IMR-90 (cell line): ENCODE measurements at regions not wholly inside any gene's neighbourhood (a gene's known extent, or its start where the extent isn't known, plus 50 kb on each side); places are given as distances from the start of the nearest gene placed in this dataset.

ENCODE experiments used
- ATAC-seq: fragments of 200-7000 bp; cut with Tn5 transposase; 2 replicates; pipeline ENCODE4 v1.9.1; 2020; ENCODE audit warnings: low read depth, mild to moderate bottlenecking, moderate library complexity
- BruUV-seq: library from RNA; stranded (reverse); fragments of 400-500 nt; replicated peaks from 2 replicates; lab custom pipeline; 2021; lab: Mats Ljungman, UMichigan
- CTCF ChIA-PET: fragments of 300-600 bp; formaldehyde crosslinking; extraction: SDS; loops from one replicate; lab custom pipeline; 2021; ENCODE audit warnings: antibody characterized with exemption; lab: Yijun Ruan, JAX
- POLR2A ChIA-PET: fragments of 300-600 bp; sonication (Branson Sonifier 250); formaldehyde crosslinking; loops from one replicate; lab custom pipeline; 2022; ENCODE audit warnings: antibody characterized with exemption; ENCODE audit not compliant: unreplicated experiment; lab: Charles Lee
- DNase-seq: peaks from one replicate; pipeline ENCODE4 v3.0.0; 2013
- H2AFZ ChIP-seq: replicated peaks from 2 replicates; pipeline ENCODE3; 2013; ENCODE audit warnings: low read length, mild to moderate bottlenecking; ENCODE audit not compliant: poor library complexity
- H2AK5ac ChIP-seq: 2 replicates; pipeline ENCODE4 v1.6.1; 2013; ENCODE audit warnings: low read depth, low read length, inconsistent platforms
- H2AK9ac ChIP-seq: replicated peaks from 2 replicates; pipeline ENCODE3; 2013; ENCODE audit warnings: mild to moderate bottlenecking, low read depth, low read length, moderate library complexity; ENCODE audit not compliant: poor library complexity
- H2BK120ac ChIP-seq: 2 replicates; pipeline ENCODE4 v1.6.1; 2013; ENCODE audit warnings: low read depth, low read length, inconsistent platforms
- H2BK15ac ChIP-seq: 3 replicates; pipeline ENCODE4 v1.6.1; 2013; ENCODE audit warnings: low read depth, low read length, inconsistent platforms
- H2BK20ac ChIP-seq: 2 replicates; pipeline ENCODE4 v1.6.1; 2013; ENCODE audit warnings: low read depth, mild to moderate bottlenecking, inconsistent platforms, low read length, moderate library complexity
- H2BK5ac ChIP-seq: 2 replicates; pipeline ENCODE4 v1.6.1; 2013; ENCODE audit warnings: mild to moderate bottlenecking, low read depth, low read length, inconsistent platforms; ENCODE audit not compliant: poor library complexity, severe bottlenecking
- H3K14ac ChIP-seq: replicated peaks from 2 replicates; pipeline ENCODE4 v1.6.1; 2013; ENCODE audit warnings: low read depth, low read length, inconsistent platforms
- H3K18ac ChIP-seq: 2 replicates; pipeline ENCODE4 v1.6.1; 2013; ENCODE audit warnings: low read depth, low read length, control low read depth
- H3K23ac ChIP-seq: 2 replicates; pipeline ENCODE4 v1.6.1; 2013; ENCODE audit warnings: low read depth, low read length, inconsistent platforms
- H3K27ac ChIP-seq: 2 replicates; pipeline ENCODE4 v1.5.1; 2013; ENCODE audit warnings: mild to moderate bottlenecking, control low read depth, low read length; ENCODE audit not compliant: insufficient read depth
- H3K27me3 ChIP-seq: 2 replicates; pipeline ENCODE4 v1.6.1; 2013; ENCODE audit warnings: low read length; ENCODE audit not compliant: control insufficient read depth, insufficient read depth
- H3K36me3 ChIP-seq: 2 replicates; pipeline ENCODE4 v1.6.1; 2013; ENCODE audit warnings: low read length, mixed read lengths; ENCODE audit not compliant: control insufficient read depth, insufficient read depth
- H3K4ac ChIP-seq: 2 replicates; pipeline ENCODE4 v1.6.1; 2013; ENCODE audit warnings: low read depth, low read length, inconsistent platforms
- H3K4me1 ChIP-seq: 2 replicates; pipeline ENCODE4 v1.6.1; 2013; ENCODE audit warnings: low read length, mixed read lengths; ENCODE audit not compliant: control insufficient read depth, insufficient read depth
- H3K4me2 ChIP-seq: 2 replicates; pipeline ENCODE4 v1.6.1; 2013; ENCODE audit warnings: low read depth, mild to moderate bottlenecking, control low read depth, low read length, moderate library complexity
- H3K4me3 ChIP-seq: 2 replicates; pipeline ENCODE4 v1.5.1; 2013; ENCODE audit warnings: low read depth, mild to moderate bottlenecking, control low read depth, low read length, moderate library complexity; ENCODE audit not compliant: insufficient read depth
- H3K56ac ChIP-seq: 2 replicates; pipeline ENCODE4 v1.6.1; 2013; ENCODE audit warnings: low read length, inconsistent platforms; ENCODE audit not compliant: insufficient read depth; ENCODE audit errors: extremely low read depth
- H3K79me1 ChIP-seq, 2 experiments: 2 replicates each; pipeline ENCODE4 v1.6.1; 2013; ENCODE audit warnings: low read length in 2 of 2, inconsistent platforms in 1 of 2, low read depth in 1 of 2
- H3K9ac ChIP-seq: 2 replicates; pipeline ENCODE4 v1.6.1; 2013; ENCODE audit warnings: low read depth, low read length, control low read depth
- H3K9me1 ChIP-seq: 2 replicates; pipeline ENCODE4 v1.6.1; 2013; ENCODE audit warnings: low read length, inconsistent platforms; ENCODE audit not compliant: insufficient read depth
- H3K9me3 ChIP-seq: 2 replicates; pipeline ENCODE4 v1.6.1; 2013; ENCODE audit warnings: low read length; ENCODE audit not compliant: control insufficient read depth, insufficient read depth
- H4K20me1 ChIP-seq: 2 replicates; pipeline ENCODE4 v1.6.1; 2013; ENCODE audit warnings: low read length, inconsistent platforms; ENCODE audit not compliant: insufficient read depth
- H4K5ac ChIP-seq: 2 replicates; pipeline ENCODE4 v1.6.1; 2013; ENCODE audit warnings: mild to moderate bottlenecking, low read depth, low read length, control low read depth
- H4K8ac ChIP-seq, 2 experiments: 2 replicates each; pipeline ENCODE4 v1.6.1; 2013; ENCODE audit warnings: low read depth in 2 of 2, low read length in 2 of 2, control low read depth in 1 of 2, inconsistent platforms in 1 of 2
- H4K91ac ChIP-seq: 2 replicates; pipeline ENCODE4 v1.6.1; 2013; ENCODE audit warnings: low read depth, low read length, inconsistent platforms; ENCODE audit not compliant: insufficient read depth
- CHD1 ChIP-seq: IDR thresholded peaks from 2 replicates; pipeline ENCODE4 v1.6.1; 2012; ENCODE audit warnings: low read depth, low read length, improper control_type of control experiment
- CTCF ChIP-seq: conservative IDR thresholded peaks from 2 replicates; pipeline ENCODE4 v1.5.1; 2012; ENCODE audit warnings: mild to moderate bottlenecking, low read depth, low read length, improper control_type of control experiment
- FOS ChIP-seq: fragments of 150-350 bp; IDR thresholded peaks from 2 replicates; pipeline ENCODE4 v1.6.1; 2016; ENCODE audit warnings: low read depth, low read length
- MAFK ChIP-seq: IDR thresholded peaks from 2 replicates; pipeline ENCODE4 v1.6.1; 2012; ENCODE audit warnings: low read depth, low read length, improper control_type of control experiment
- MAZ ChIP-seq: IDR thresholded peaks from 2 replicates; pipeline ENCODE4 v1.6.1; 2012; ENCODE audit warnings: low read depth, mild to moderate bottlenecking, low read length, improper control_type of control experiment, moderate library complexity, borderline replicate concordance
- MXI1 ChIP-seq: IDR thresholded peaks from 2 replicates; pipeline ENCODE4 v1.6.1; 2012; ENCODE audit warnings: low read depth, mild to moderate bottlenecking, low read length, moderate library complexity, borderline replicate concordance
- NFE2L2 ChIP-seq: fragments of 150-350 bp; IDR thresholded peaks from 2 replicates; pipeline ENCODE4 v1.6.1; 2016; ENCODE audit warnings: low read depth, mild to moderate bottlenecking, low read length
- POLR2A ChIP-seq: IDR thresholded peaks from 2 replicates; pipeline ENCODE4 v1.6.1; 2012; ENCODE audit warnings: mild to moderate bottlenecking, low read depth, low read length
- SMC3 ChIP-seq: fragments of 150-350 bp; IDR thresholded peaks from 2 replicates; pipeline ENCODE4 v1.6.1; 2016; ENCODE audit warnings: low read depth, mild to moderate bottlenecking, antibody characterized with exemption, low read length, moderate library complexity
- WGBS, 2 experiments: methylation state at CpG; one replicate each; pipeline versions ENCODE4 v1.1.5 to v1.1.7; 2013; ENCODE audit warnings: missing lambda C conversion rate in 2 of 2; ENCODE audit not compliant: insufficient read length in 1 of 2; ENCODE audit errors: extremely low coverage in 2 of 2; 5-methylcytosine and 5-hydroxymethylcytosine counted together
- dilution Hi-C: fragments of 300-500 bp; cut with HindIII; formaldehyde crosslinking; loops from one replicate; pipeline ENCODE4 v1.14.3; 2018; ENCODE audit warnings: low sequenced_read_pairs; ENCODE audit not compliant: unreplicated experiment
- in situ Hi-C: fragments of 300-500 bp; cut with MboI; formaldehyde crosslinking; loops from 3 replicates; pipeline ENCODE4 v1.14.3; 2019; ENCODE audit warnings: low sequenced_read_pairs, inconsistent platforms, mixed read lengths
- intact Hi-C: fragments of 100-400 bp; cut with micrococcal nuclease; formaldehyde crosslinking; loops from 2 replicates; pipeline ENCODE4 v1.10.0; 2022

DNA sequence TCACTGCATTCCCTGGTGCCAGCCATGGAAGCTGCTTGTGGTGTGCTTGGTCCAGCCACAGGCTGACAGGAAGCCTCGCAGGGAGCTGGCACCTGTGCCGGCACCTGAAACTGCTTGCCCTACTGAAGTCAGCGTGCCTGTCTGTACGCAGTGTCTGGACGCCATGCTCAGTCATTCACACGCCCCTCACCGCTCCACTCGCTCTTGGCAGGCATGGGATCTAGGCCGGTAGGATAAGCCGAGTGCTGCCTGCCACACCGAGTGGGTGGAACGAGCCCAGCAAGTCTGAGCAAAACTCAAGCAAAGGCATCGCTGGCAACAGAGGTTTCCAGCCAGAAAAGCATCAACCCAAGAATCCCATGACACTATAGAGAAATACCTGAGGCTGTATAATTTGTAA, 350.6 kb downstream of the CDH11 start:
- dilution Hi-C loops = no loop called here
- in situ Hi-C loops = no loop called here
- WGBS, 2 experiments = 100% methylated on average over 8 of the region's 13 CpGs; no CpG with 5 or more reads in 1 of the 2 experiments

More for the DNA sequence above, 350.6 kb downstream of the CDH11 start:
- BruUV-seq = no TSS peak
- Histone ChIP-seq H3K27me3 (no peaks in the 10 kb centered on the region; the same call in none of the 2 replicates), H4K91ac (no peak overlapping the region), H3K9me3 (no peaks in the 10 kb centered on the region), H3K18ac (no peak overlapping the region), H2AFZ (no peak overlapping the region), H3K27ac (no peak overlapping the region), H2BK120ac (no peak overlapping the region), H2AK5ac (no peak overlapping the region), H4K20me1 (no peaks in the 10 kb centered on the region), H3K23ac (no peak overlapping the region), H3K56ac (no peak overlapping the region), H3K4me3 (no peak overlapping the region), H3K4me2 (no peak overlapping the region), H2AK9ac (no peak overlapping the region), H3K9ac (no peak overlapping the region), H3K9me1 (no peaks in the 10 kb centered on the region), H4K8ac (no peak overlapping the region), H3K4ac (no peak overlapping the region), H2BK5ac (no peak overlapping the region), H3K79me1 (no peaks in the 10 kb centered on the region), H4K5ac (no peak overlapping the region), H3K36me3 (no peaks in the 10 kb centered on the region), H2BK20ac (no peak overlapping the region), H3K4me1 (no peaks in the 10 kb centered on the region), H2BK15ac (no peak overlapping the region), H3K14ac (no peak overlapping the region)
- TF ChIP-seq MAZ (no peak), POLR2A (no peak), FOS (no peak), MAFK (no peak), SMC3 (no peak), MXI1 (no peak), CHD1 (no peak), NFE2L2 (no peak), CTCF (no peak)
- POLR2A ChIA-PET = no interaction called here
- intact Hi-C loops = no loop called here
- DNase-seq = no peak
- no peak for ATAC-seq
- CTCF ChIA-PET = interaction anchor here (0.6 to 1.5 kb wide), 2 partner anchors 18 to 171 kb away, joined by 3 read pairs; no protein-coding TSS in a partner anchor
